MM.1S (cell line): ENCODE measurements at regions not wholly inside any gene's neighbourhood (a gene's known extent, or its start where the extent isn't known, plus 50 kb on each side); places are given as distances from the start of the nearest gene placed in this dataset.

Experiments used
- EZH2 ChIP-seq: fragments of 300-600 bp; sonication (generic); optimal IDR thresholded peaks from 2 replicates; pipeline ENCODE3; 2017; ENCODE audit warnings: low read depth, mild to moderate bottlenecking, antibody characterized with exemption, low read length, mixed read lengths
- EZH2phosphoT487 ChIP-seq: fragments of 300-600 bp; sonication (generic); IDR thresholded peaks from 2 replicates; pipeline ENCODE4 v1.6.1; 2018; ENCODE audit warnings: antibody characterized with exemption, low read length
- TF ChIP-seq, protein P1 (sequence below): fragments of 300-600 bp; sonication (generic); IDR thresholded peaks from 2 replicates; pipeline ENCODE4 v1.5.1; 2016; ENCODE audit warnings: antibody characterized with exemption, low read length, mixed read lengths

DNA sequence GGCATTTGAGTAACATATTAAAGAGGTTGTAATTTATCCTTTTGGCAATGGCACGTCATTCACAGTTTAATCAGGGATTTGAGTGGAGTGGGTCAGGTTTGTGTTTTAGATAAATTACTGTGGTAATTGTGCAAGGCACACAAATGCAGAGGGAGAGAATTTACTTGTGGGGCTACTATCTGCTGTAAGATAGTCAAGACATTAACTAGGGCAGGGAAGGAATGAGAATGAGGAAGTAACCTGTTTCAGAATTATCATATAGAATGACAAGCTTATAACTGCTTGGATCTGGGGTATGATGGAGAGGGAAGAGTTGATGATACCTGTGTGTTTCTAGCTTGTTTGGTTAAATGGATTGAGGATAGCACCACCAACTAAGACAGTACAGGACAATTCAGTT is 58.9 kb upstream of the ZSWIM2 start:
- TF ChIP-seq, protein P1, sequence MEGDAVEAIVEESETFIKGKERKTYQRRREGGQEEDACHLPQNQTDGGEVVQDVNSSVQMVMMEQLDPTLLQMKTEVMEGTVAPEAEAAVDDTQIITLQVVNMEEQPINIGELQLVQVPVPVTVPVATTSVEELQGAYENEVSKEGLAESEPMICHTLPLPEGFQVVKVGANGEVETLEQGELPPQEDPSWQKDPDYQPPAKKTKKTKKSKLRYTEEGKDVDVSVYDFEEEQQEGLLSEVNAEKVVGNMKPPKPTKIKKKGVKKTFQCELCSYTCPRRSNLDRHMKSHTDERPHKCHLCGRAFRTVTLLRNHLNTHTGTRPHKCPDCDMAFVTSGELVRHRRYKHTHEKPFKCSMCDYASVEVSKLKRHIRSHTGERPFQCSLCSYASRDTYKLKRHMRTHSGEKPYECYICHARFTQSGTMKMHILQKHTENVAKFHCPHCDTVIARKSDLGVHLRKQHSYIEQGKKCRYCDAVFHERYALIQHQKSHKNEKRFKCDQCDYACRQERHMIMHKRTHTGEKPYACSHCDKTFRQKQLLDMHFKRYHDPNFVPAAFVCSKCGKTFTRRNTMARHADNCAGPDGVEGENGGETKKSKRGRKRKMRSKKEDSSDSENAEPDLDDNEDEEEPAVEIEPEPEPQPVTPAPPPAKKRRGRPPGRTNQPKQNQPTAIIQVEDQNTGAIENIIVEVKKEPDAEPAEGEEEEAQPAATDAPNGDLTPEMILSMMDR = no peak
- TF ChIP-seq EZH2 (no peak), EZH2phosphoT487 (no peak)
